HG03521 (cell line): ENCODE measurements at regions not wholly inside any gene's neighbourhood (a gene's known extent, or its start where the extent isn't known, plus 50 kb on each side); places are given as distances from the start of the nearest gene placed in this dataset.
A peak's percentile ranks its signal among the peaks of the same experiment; 100 is the strongest.
"Not testable (repeated sequence)": the region's sequence is repeated elsewhere in the genome, so short reads cannot be mapped to it uniquely, and the experiment has no call there.

ENCODE experiments used
- ATAC-seq: cut with Tn5 transposase; IDR thresholded peaks from one replicate; pipeline ENCODE4 v1.9.1; 2021; ENCODE audit warnings: mild to moderate bottlenecking, moderate library complexity; ENCODE audit not compliant: unreplicated experiment

DNA sequence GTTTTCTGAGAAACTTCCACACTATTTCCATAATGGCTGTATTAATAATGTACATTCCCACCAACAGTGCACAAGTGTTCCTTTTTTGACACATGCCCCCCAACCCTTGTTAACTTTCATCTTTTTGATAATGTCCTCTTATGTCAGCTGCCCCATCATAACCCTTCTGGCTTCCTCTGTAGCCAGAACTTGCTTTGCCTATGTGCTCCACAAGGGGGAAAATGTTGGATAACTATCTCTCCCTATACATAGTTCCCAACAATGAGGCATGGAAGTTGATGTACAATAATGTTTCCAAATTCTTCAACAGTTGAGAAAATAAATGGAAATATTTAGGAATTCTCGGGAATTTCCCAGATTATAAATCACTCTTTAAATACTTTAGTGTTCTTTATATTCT, 142.9 kb downstream of the ASB9 start:
- no peak for ATAC-seq

DNA sequence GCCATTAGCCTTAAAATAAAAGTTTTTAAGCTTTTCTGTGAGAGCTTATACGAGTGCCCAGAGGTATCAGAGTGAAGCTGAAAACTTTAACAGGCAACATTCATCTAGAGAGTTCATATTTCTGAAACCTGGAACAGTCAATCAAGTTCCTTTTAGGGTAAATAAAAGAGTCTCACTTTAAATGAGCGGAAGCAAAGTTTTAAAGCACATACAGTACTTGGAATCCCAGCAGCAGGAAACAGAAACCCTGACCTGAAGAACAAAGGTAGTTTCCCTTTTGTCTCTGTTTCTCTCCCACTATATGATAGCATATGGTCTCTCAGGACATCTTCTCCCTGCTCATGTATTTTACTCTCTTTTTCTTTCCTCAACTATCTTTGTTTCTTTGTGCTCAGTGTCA, 153.0 kb downstream of the ASB9 start:
- ATAC-seq, result no peak

DNA sequence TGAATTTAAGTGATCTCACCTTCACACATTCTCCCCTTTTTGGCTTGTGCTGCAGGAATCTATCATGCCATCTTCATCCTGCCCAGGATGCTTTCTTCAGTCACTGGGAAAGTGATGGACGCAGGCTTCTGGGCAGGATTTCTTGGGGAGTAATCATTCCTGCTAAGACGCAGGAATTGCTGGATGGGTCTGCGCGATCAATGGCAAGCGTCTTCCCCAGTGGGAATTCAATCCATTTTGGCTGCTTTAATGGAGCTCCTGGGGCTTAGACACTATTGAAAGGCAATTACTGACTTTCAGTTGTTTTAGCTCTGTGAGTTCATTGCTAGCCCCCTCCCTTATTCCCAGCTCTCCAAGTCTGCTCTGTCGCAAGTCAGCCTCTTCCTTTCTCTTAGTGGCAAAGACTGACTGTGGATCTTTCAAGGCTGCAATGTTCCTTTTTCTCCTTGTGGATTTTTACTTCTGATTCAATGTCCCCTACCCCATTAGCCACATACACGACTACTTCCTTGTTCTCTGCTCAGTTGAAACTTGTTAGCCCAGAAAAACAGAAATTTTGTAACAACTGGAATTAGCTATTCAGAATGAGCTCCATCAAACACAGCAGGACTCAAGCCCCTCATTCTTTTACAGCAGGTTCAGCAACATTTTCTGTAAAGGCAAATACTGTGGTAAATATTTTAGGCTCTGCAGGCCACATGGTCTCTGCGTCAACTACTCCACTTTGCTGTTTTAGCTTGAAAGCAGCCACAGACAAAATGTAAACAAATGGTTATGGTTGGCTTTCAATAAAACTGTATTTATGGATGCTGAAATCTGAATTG, 154.9 kb downstream of the ASB9 start:
- ATAC-seq, result no peak

DNA sequence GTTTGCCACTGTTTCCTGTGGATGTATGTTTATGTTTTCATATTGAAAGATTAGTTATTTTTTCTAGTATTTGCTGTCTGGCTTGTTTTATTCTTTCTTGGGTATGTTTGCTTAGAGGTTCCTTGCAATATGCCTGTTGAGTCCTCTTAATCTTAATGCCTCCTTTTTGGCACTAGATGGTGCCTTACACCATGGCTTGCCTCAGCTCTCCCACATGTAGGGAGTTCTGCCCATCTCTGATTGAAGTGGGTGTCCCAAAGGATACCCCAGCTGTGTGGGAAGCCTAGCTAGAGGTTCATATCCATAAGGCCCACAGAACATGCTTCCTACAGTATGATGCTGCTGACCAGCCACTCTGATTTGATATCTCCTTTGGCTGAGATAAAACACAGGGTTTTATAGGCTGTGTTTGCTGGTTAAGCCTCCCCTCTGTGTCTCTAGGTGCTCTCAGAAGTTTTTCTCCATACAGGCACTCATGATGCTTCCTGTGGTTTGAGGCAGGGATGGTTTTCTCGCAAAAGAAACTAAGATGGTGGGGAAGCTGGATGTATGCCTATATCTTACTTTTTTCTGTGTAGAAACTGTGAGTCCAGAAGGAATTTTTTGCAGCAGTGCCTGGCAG, 162.4 kb downstream of the ASB9 start:
- ATAC-seq, result no peak

DNA sequence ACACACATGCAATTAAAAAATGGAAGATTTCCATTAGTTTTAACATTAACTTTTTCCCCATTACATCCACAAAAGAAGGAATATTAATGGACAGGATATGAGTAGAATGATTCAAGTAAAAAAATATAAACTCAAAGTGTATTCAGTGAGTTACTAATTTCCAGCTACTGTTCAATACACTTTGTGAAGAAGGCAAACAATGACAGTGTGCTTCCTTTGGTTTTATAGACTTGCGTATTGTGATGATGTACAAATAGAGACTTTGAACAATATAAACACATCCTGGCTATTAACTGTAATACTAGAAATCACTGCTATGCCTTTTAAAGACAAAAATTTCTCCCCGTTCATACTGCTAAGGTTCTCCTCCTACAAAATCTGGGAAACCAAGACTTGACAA, 171.4 kb downstream of the ASB9 start:
- no peak for ATAC-seq

DNA sequence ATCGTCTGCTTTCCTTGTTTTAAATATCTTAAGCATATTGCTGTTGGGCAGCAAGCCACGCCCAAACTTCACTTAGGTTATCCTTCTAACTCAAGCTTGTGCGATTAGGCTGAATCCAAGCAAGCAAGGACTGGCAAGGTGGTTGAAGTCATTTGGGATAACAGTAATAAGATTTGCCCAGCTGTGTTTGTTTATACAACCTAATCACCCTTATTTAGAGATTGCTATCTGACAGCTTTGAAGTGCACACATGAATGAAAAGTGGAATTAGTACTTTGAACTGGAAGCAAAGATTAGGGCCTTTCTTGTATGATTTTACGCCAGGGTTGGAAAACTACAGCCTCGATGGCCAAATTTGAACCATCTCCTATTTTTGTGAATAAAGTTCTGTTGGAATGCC, 182.1 kb downstream of the ASB9 start:
- ATAC-seq, result no peak

DNA sequence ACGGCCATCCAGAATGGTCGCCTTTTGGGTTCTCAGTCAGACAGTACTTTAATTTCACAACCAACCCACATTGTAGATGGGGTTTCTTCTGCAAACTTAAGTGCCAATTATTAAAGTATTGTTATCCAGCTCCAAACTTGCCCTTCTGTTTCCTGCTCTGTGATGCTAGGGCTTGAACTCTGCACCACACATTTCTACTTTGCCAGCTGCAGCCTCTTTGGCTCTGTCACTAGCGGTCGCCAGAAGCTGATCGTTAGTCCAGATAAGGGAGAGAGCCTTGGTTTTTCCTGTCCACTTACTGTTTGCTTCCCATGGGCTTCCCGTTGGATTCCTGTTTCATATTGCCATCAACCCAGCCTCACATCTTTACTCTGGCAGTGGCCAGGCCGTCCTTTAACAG, 196.6 kb downstream of the ASB9 start:
- no peak for ATAC-seq

DNA sequence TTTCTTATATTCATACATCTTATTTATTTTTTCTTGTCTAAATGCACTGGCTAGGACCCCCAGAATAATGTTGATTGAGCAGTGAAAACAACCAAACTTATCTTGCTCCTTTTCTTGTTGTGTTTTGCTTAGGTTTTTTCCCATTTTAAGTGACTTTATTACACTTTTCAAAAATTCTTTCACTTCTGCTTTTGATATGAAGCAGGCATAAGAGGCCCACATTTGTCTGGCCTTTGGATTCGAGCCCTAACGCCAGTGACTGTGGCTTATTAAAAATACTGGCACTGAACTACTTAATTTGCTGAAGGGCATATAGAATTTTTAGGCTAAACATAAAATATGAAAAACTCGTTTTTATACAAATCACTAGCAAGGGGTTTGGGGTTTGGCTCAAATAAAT, 197.0 kb downstream of the ASB9 start:
- no peak for ATAC-seq

DNA sequence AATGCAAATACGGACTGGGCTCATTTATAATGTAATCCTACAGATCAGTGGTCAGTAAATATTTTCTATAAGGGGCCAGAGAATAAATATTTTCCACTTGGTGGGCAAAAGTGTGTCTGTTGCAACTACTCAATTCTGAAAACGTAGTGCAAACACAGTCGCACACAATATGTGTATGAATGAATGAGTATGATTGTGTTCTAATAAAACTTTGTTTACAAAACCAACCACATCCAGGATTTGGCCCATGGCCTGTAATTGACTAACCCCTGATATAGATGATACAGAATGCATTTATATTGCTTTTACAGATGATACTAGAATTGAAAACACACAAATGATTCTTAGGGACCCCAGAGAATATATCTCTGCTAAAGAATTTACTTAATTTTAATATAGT, 197.6 kb downstream of the ASB9 start:
- ATAC-seq, result no peak

DNA sequence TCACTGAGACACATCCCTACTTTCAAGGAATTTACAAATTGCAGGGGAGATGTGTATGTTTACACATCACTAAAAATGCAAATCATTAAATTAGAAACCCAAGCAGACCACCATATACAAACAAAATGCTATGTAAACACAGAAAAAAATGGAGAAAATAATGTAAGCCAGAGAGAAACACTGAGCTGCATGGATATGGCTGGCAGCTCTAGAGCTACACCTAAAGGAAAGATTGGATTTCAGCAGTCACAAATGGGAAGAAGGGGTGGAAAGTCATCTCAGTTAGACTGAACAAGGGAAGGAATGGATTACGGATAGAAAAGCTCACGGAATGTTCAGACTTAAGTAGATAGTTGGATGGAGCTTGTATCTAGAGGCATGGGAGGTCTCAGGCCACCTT, 186.3 kb downstream of the MOSPD2 start:
- no peak for ATAC-seq

DNA sequence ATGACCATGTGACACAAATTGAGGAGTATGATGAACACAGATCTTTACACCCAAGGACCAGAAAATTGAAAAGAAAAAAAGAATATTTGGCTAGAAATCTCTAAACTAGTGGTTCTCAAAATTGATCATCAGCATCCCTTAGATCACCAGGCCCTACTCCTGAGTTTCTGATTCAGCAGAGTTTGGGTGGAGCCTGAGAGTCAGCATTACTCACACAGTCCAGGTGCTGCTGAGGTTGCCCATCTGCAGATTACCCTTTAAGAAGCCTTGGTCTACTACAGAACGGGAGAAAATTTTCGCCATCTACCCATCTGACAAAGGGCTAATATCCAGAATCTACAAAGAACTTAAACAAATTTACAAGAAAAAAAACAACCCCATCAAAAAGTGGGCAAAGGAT, 182.8 kb downstream of the MOSPD2 start:
- no peak for ATAC-seq

DNA sequence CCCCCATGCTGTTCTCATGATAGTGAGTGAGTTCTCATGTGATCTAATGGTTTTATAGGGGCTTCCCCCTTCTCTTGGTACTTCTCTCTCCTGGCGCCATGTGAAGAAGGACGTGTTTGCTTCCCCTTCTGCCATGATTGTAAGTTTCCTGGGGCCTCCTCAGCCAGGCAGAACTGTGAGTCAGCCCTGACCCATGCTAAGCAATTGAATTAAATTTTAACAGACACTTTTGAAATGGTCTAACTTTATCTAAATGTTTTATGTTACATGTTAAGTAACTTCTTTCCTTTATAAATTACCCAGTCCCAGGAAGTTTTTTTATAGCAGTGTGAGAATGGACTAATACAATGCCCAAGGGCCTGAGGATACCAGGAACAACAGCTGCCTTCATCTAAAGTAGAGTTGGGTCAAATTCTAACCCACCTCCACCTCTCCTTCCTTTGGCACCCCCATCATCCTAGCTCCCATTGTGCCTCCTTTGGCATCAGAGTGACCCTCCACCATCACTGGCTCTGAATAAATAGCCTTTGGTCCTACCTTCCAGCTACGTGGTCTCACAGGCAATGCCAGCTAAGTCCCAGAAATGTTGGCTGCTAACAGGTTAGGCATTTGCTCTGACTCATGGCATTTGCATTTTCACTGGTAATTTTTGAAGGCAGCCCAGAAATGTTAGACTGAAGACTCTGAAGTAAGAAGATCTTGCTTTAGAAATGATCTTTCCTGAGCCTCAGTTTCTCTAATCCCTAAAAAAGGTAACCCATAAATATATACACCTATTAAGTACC, 182.1 kb downstream of the MOSPD2 start:
- ATAC-seq, result no peak

DNA sequence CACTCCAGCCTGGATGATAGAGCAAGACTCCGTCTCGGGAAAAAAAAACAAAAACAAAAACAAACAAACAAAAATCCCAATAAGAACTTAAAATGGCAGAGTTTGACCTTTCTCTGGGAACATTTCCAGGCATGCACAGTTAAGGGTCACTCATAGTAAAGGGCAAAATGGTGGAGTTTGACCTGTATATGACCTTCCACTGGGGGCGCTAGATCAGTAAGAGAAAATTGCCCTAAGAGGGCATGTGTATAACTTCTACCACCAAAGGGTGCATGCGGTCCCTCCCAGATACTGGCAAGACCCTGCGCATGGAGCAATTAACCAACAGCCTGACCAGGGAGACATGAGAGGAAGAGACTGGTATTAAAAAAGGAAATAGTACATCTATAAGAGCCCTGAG, 177.2 kb downstream of the MOSPD2 start:
- no peak for ATAC-seq

DNA sequence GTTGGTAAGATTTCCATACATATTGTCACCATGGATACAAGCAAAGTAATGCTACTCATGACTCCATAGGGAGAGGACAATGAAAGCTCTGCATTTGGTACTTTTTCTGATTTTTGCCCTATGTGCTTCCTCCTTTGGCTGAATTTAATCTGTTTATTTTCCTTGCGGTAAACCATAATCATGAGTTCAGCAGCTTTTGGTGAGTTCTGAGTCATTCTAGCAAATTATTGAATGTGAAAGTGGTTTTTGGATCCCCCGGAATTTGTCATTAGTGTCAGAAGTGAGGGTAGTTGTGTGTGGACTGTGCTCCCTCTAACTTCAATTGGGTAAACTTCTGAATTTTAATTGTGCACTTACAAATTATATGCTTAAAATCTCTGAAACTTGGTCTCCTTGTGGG, 170.3 kb downstream of the MOSPD2 start:
- peak; percentile 62 for ATAC-seq

DNA sequence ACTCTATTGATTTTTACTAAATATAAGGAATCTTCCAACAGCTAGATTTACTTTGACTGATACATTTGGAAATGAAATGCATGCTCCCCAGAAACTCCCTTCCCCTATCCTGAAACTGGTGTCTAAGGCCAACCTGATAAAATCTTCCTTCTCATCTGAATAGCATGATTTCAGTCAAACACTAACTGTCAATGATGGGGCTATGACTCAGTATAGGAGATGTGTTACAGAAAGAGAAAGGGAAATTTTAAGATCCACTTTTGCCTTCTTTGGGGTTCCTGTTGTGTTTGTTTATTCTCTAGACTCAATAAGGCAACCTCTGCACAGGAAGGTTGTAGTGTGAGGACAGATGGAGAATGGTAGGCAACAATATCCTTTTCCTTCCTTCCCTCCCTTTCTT, 160.7 kb downstream of the MOSPD2 start:
- no peak for ATAC-seq

DNA sequence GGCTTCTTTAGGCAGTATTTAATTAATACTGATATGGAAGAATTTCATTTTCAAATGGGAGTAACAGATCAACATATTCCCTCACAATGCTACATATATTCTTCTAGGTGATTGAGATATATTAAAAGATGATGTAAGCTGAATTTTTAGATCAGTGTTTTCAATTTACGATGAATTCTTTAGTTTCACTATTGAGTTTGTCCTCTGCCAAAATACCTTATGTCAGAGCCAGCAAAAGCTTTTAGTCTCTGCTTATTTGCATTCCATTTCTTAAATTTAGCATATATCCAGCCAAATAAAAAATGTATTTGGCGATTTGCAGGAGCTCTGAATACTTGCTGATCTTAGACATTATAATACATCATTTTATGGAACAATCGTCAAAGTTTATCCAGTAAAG, 144.3 kb downstream of the MOSPD2 start:
- no peak for ATAC-seq

DNA sequence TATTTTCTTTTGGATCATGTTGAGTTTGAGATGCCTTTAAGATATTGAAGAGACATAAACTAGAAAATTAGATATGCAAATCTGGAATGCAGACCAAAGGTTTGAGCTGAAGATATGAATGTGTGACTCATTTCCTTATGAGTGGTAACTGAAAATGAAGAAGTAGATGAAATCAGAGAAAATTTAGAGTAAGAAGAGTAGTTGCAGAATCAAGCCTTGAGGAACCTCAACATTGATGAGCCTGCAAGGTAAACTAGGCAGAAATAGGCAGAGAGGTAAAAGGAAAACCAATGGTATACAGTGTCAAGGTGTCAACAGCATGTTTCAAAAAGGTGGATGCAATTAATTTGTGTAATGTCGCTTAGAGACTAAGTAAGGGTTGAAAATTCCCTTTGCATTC, 142.8 kb downstream of the MOSPD2 start:
- ATAC-seq, result no peak

DNA sequence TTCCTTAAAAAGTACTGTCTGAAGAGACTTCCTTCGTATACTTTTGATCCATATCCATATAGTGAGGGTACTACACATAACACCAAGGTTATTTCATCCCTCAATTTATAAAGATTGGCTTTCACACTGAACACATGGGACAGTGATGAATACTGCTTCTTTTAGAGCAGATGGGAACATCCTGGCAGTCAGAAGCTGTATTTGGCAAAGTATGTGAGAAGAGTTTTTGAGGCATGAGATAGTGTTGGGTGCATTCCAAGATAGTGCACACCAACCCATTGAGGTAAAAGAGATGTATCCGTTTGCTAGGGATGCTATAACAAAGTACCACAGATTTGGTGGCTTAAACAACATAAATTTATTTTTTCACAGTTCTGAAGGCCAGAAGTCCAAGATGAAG, 141.1 kb downstream of the MOSPD2 start:
- ATAC-seq, result no peak

DNA sequence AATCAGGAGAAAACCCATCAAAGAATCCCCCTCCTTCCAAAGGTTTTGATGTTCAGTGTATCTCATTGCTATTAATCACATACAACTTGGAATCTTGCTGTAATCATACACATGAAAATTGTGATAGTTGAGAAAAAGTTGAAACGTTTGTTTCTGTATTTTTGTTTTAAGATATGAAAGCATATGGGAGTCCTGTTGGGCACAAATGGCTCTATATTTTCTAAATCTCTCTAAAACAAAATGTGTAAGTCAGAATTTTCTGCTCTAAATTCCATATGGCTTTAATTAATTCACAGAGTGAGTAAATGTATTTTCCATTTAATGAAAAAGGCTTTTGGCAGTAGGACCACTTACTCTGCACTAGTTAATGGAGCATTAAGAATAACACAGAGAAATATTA, 140.2 kb downstream of the MOSPD2 start:
- ATAC-seq, result no peak

DNA sequence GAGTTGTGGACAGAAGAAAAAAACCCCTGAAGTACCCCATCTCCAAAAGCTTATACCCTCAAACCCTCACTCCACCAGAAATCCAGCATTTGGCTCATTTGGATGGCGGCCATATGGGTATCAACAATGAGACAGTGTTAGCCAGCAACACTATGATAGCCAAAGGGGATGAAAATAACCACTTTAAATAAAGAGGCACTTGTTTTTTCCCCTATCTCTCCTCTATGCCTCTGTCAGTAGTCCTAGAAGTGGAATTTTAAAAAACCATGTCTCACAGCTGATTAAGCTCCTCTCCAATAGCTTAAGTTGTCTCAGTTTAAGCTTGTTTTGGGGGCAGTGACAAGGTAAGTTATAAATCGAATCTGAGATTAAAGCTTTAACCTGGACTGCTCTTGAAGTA, 124.0 kb downstream of the MOSPD2 start:
- ATAC-seq, result no peak

DNA sequence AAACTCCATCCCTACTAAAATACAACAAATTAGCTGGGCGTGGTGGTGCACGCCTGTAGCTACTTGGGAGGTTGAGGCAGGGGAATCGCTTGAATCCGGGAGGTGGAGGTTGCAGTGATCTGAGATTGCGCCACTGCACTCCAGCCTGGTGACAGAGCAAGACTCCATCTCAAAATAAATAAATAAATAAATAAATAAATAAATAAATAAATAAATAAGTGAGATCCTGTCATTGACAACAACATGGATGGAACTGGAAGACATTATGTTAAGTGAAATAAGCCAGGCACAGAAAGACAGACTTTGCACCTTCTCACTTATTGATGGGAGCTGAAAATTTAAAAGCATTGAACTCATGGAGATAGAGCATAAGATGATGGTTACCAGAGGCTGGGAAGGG, 111.2 kb downstream of the MOSPD2 start:
- not testable (repeated sequence) for ATAC-seq
